ENCODE measurements at regions not wholly inside any gene's neighbourhood (a gene's known extent, or its start where the extent isn't known, plus 50 kb on each side); places are given as distances from the start of the nearest gene placed in this dataset.

GRCh38 chr2:66191311-66191710 lies 243.6 kb upstream of the MEIS1 start:
- TF ChIP-seq CTCF (IDR thresholded peaks at IDR 0.05; ENCODE audit: low read length) (no peak), EZH2phosphoT487 (IDR thresholded peaks at IDR 0.05; ENCODE audit: low read length) (no peak), EZH2 (optimal IDR thresholded peaks at IDR 0.05; ENCODE audit: low read depth, low read length) (no peak)
